Keratinocyte (primary cell): ENCODE measurements at regions not wholly inside any gene's neighbourhood (a gene's known extent, or its start where the extent isn't known, plus 50 kb on each side); places are given as distances from the start of the nearest gene placed in this dataset.

Experiments used
- CTCF ChIP-seq, 3 experiments: IDR thresholded peaks in 1 of 3; conservative IDR thresholded peaks in 1 of 3; optimal IDR thresholded peaks in 1 of 3; 2 replicates in 2 of 3; 3 replicates in 1 of 3; pipeline versions ENCODE3 to v1.5.1; 2011; ENCODE audit warnings: low read length in 3 of 3, mild to moderate bottlenecking in 3 of 3, moderate library complexity in 2 of 3, control low read depth in 1 of 3, inconsistent platforms in 1 of 3; ENCODE audit not compliant: insufficient read depth in 2 of 3; ENCODE audit errors: extremely low read depth in 1 of 3
- EZH2 ChIP-seq: IDR thresholded peaks from one replicate; pipeline ENCODE4 v1.6.1; 2012; ENCODE audit warnings: inconsistent platforms, mild to moderate bottlenecking, low read length, moderate library complexity

GRCh38 chr2:145230546-145230945 is 710.6 kb upstream of the ZEB2 start:
- TF ChIP-seq CTCF (optimal IDR thresholded peaks at IDR 0.05 in 1 of 3, IDR thresholded peaks at IDR 0.05 in 1 of 3, conservative IDR thresholded peaks at IDR 0.05 in 1 of 3; ENCODE audit: extremely low read depth in 1 of 3, insufficient read depth in 2 of 3, low read length in 3 of 3) (no peak), EZH2 (no peak)
